Stimulated activated CD8-positive, alpha-beta memory T cell treated with anti-CD3 and anti-CD28 coated beads, Interleukin-2, amount 100 ng/mL, for 1 hour (primary cell): ENCODE measurements at regions not wholly inside any gene's neighbourhood (a gene's known extent, or its start where the extent isn't known, plus 50 kb on each side); places are given as distances from the start of the nearest gene placed in this dataset.
"Not testable (repeated sequence)": the region's sequence is repeated elsewhere in the genome, so short reads cannot be mapped to it uniquely, and the experiment has no call there.

Experiments
- DNase-seq, 2 donors: peaks; one replicate each; pipeline ENCODE4 v3.0.0-alpha.2; 2020; ENCODE audit warnings: low read depth in 2 of 2

DNA sequence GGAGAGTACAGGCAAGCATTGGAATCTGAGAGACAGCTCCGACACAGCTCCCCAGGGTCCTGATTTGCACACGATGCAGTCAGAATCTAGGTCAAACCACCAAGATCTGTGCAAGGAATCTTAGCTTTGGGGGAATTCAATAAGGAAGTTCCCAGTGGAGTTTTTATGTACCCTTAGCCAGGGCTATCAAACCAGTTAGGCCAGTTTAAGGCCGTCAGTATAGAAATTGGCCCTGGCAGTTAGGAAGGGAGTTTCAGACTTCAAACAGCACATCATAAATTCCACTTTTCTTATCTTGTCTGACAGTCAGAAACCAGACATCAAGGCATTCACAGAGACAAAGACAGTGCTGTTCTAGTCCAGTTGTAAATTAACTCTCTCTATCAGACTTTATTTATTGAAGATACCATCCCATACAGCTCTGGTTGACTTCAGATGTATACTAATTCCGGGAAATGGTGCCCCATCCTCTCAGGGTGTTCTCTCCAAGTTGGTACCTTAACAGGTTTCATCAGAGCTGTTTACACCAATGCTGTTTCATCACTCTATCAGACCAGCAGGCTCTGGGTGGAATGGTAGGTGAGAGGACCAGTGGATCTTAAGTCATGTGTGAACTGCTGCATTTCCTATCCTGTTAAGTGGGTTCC is 157.5 kb upstream of the ATF7IP start:
- DNase-seq, result no peak

DNA sequence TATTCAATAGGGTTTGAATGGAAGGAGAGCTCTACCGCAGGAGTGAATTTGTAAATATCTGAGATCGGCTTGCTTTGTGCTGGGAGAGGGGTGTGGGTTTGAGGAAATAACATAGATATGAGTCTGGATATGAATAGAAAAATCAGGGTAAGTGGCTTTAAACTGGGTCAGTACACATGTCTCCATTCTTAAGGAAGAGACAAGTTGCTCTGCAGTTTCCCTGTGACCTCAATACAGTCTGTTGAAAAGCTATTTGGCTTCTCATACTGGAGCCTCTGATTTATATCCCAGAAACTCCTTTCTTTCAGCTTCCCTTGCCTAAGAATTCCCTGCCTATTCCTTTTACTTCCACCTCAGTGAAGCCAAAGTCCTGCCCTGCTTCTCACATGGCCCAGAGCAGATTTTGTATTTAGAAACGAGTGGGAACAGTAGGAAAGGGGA is 153.5 kb upstream of the ATF7IP start:
- no peak for DNase-seq

DNA sequence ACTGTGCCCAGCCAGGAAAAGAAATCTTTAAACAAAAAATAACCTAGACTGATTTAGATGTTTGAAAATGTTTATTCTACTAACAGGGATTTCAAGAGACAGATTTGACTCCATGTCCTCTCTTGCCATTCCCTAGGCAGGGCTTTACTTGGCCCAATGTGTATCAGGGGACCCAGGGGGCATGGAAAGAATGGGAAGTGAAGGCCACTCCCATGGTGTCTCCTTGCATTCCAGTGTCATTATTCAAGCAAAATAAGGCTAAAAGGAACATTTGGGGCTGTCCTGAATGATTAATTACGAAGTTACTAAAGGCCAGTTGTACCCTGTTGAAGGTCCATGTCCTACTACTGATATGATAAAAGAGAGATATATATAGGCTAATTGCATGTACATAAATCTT is 151.9 kb upstream of the ATF7IP start:
- no peak for DNase-seq

DNA sequence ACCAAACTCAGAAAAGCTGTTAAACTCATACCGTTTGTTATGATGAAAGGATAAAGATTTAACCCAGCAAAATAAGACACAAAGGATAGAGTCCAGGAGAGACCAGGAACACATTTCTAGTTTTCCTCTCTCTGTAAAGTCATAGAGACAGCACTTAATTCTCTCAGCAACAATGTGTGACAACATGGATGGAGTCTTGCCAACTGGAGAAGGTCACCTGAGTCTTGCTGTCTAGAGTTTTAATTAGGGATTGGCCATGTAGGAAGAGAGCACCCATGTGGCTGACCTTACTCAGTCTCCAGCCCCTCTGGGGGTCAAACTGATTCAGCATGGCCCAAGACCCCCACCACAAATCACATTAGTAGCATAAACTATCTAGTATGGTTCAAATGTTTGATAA is 151.0 kb upstream of the ATF7IP start:
- DNase-seq, result no peak

DNA sequence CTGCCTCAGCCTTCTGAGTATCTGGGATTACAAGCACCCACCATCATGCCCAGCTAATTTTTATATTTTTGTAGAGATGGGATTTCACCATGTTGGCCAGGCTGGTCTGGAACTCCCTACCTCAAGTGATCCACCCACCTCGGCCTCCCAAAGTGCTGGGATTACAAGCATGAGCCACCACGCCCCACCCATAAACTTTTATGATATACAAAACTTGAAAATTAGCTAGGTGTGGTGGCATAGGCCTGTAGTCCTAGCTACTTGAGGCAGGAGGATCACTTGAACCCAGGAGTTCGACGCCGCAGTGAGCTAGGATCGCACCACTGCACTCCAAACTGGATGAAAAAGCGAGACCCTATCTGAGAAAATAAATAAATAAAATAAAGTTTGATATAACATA is 149.5 kb upstream of the ATF7IP start:
- not testable (repeated sequence) for DNase-seq

DNA sequence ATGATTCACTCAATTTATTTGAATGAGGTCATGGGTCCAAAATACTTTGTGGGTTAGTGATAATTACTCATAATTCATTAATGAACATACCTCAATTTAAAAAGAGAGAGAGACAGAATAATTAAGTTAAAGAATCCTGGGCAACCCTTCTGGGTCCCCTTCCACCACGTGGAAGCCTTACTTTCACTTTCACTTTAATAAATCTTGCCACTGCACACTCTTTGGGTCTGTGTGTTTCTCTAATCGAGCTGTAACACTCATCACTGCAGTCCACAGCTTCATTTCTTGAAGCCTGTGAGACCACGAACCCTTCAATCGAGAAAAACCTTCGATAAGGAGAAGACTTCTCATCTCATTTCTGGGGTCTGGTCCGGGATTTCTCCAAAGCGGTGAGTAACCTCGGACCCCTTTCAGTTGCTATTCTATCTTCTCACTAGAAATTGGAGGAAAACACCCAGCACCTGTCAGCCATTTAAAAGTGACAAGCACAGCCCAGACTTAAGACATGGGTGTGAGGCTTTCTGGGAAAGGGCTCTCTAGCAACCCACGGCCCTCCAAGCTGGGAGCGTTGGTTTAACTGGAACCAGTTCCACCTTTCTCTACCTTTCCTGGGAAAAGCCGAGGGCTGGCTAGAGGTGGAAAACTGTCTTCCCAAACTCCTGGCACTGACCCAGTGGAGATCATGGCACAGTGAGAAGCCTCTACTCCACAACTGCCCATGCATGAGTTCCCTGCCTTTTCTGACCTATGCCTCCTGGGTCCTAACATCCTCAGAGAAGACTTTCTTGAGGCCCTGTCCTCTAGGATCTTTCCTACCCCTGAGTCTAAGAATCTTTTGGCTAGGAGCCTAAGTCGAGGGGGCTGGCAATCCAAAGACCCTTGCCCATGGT is 148.8 kb upstream of the ATF7IP start:
- DNase-seq, result no peak

DNA sequence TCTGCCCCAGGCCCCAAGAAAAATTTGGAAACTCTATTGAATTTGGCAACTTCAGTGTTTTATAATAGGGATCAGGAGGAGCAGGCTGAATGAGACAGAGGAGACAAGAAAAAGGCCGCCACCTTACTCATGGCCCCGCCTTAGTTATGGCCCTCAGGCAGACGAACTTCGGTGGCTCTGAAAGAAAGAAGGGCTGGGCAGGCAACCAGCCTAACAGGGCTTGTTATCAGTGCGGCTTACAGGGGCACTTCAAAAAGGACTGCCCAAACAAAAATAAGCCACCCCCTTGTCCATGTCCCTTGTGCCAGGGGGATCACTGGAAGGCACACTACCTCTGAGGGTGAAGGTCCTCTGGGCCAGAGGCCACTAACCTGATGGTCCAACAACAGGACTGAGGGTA is 146.3 kb upstream of the ATF7IP start:
- no peak for DNase-seq

DNA sequence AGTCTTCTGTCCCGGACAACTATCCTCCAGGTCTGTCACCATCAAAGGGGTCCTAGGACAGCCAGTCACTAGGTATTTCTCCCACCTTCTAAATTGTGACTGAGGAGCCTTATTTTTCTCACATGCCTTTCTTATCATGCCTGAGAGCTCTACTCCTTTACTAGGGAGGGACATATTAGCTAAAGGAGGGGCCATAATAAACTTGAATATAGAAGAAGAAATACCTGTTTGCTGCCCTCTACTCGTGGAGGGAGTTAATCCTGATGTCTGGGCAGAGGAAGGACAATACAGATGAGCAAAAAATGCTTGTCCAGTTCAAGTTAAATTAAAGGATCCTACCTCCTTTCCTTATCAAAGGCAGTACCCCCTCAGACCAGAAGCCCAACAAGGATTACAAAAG is 145.8 kb upstream of the ATF7IP start:
- DNase-seq, result not testable (repeated sequence)

DNA sequence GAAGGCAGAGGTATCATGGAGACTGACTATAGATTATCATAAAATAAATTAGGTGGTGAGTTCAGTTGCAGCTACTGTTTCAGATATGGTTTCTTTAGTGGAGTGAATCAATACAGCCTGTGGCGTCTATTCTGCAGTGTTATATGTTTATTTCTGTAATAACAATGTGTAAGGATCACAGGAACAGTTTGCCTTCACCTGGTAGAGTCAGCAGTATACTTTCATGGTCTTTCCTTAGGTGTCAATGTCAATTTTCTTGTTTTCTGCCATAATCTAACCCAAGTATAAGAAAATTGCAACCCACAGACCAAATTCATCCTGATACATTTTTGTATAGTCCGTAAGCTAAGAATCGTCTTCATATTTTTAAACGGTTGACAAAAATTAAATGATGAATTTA is 140.4 kb upstream of the ATF7IP start:
- DNase-seq, result no peak

DNA sequence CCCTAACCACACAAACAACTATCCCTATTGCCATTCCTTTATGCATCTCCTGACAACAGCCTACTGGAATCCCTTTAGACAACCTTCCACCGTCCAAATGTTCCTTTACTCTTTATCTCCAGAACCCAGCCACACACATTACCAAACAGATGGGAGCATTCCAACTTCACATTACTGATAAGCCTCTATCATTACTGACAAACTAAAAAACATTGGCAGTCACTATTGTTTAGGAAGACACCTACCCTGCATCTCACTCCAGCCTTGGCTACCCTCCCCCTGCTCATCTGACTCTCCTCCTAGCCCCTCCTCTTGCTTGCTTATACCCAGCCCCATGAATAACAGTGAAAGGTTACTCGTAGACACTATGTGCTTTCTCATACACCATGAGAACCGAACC is 130.3 kb upstream of the ATF7IP start:
- not testable (repeated sequence) for DNase-seq

DNA sequence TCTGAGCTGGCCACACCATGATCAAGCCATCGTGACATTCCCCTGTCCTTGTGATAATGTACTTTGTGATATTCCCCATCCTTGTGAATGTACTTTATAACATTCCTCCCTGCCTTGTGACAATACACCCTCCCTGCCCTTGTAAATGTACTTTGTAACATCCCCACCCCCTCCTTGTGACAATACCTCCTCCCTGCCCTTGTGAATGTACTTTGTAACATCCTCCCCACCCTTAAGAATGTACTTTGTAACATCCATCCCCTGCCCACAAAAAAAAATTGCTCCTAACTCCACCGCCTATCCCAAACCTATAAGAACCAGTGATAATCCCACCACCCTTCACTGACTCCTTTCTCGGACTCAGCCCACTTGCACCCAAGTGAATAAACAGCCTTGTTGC is 128.8 kb upstream of the ATF7IP start:
- not testable (repeated sequence) for DNase-seq

DNA sequence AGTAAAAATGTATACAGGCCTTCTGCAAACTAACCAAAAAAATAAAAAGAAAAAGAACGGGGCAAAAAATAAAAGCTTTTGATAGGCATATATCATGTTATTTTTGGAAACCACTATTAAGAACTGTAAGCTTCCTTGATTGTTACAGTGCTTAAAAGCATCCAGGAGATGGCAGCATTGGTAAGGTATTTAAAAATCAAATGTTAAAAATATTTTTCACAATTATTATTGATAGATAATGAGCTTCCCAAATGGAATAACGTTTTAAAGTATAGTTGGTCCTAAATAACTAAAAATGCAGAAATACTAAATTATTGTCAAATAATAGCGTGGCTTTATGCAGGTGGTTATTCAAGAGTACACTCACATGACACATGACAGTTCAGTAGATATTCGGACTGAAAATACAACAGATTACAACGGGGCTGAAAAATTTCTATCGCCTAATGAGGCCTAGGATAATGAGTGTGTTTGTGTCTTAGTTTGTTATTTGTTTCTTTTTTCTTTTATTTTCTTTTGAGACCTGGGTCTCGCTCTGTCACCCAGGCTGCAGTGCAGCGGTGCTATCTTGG is 127.2 kb upstream of the ATF7IP start:
- no peak for DNase-seq

DNA sequence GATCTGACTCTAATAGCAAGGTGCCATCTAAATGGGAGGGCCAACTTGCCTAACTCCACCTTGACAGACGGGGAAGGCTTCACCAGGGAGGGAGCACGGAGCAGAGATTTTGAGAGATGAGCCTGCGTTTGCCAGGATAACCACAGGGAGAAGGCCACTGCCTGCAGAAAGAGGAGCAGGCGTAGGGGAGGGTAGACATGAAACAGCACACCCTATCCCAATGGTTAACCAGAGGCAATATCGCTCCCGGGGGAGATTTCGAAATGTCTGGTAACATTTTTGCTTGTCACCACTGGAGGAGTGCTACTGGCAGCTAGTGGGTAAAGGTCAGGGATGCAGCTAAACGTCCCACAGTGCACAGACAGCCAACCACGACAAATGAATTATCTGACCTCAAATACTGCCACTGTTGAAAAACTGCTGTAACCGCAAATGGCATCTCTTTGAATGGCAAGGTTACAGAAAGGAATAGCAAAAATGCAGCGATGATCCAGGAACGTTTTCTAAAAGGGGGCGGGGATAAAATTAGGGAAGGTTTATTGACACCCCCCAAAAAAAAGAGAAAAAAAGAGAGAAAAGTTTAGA is 126.0 kb upstream of the ATF7IP start:
- DNase-seq, result no peak

DNA sequence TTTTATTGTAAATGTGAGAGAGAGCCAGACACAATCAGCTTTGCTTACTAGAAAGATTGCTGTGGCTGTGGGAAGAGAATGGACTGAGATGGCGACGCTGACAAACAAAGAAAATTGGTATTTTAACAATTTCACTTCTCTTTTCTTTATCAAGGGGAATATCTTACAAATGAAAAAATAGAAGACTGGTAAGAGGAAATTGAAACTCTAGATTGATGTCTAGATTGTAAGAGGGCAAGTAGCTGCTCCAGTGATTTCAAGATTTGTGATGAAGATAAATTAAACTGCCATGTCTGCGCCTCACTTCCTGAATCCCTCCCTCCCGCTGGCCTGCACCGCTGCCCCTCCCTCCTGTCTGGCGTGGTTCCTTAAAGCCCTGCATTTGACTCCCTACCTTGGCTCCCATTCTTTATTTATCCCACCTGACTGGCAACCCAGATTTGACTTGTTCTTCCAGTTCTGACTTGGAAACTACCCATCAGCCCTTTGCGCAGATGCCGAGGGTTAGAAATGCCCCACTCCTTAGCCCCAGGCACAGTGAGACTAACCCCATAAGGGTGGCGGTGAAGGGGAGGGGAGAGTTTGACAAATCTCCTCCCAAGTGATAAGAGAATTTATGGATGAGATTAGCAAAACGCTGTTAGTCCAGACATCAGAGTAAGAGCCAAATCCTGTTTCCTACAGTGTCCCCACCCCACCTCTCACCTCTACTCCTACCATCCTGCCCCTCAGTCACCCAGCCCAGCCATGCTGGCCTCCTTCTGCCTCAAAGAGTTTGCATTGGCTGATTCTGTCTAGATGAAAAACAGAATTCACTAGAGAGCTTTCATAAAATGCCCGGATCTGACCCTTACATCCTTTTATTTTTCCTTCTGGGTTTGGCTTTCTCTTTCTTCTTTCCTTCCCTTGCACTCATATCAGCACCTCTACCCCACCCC is 125.3 kb upstream of the ATF7IP start:
- DNase-seq, result no peak

DNA sequence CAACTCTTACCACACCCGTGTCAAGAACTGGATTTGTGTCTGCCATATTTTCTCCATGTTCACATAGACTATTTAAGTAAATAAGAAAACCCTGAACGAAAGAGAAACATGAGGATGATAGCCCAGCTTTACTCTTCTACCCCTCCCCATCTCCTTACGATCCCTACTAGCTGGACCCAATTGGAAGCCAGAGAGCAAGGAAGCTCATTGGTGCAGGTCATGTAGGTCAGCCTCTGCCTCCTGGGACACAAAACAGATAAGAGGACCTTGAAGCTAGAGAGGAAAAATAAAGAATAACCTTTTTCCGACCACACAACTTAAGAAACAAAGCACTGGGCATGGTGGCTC is 124.6 kb upstream of the ATF7IP start:
- no peak for DNase-seq

DNA sequence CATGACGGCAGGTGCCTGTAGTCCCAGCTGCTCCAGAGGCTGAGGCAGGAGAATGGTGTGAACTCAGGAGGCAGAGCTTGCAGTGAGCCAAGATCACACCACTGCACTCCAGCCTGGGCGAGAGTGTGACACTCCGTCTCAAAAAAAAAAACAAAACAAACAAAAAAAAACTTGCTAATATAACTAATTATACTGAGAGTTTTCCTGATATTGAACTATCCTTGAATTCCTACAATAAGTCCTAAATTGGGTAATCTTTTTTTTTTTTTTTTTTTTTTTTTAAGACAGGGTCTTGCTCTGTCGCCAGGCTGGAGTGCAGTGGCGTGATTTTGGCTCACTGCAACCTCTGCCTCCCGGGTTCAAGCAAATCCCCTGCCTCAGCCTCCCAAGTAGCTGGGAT is 122.7 kb upstream of the ATF7IP start:
- not testable (repeated sequence) for DNase-seq

DNA sequence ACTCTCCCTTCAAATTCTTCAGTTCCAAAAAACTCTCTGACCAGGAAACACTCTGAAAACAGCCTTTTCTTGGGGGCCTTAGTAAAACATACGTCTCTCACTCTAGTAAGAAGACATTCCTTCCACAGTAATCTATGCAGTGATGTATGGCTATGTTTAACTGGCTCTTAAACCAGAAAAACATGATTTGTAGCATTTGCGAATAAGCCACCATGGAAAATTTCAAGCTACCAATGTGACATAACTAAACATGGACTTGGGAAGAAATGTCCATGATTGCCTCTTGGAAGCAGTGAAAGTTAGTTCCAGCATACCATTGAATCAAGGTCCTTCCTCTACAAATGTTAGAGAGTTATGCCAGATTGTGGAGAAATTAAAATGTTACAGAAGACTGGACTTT is 121.5 kb upstream of the ATF7IP start:
- no peak for DNase-seq

DNA sequence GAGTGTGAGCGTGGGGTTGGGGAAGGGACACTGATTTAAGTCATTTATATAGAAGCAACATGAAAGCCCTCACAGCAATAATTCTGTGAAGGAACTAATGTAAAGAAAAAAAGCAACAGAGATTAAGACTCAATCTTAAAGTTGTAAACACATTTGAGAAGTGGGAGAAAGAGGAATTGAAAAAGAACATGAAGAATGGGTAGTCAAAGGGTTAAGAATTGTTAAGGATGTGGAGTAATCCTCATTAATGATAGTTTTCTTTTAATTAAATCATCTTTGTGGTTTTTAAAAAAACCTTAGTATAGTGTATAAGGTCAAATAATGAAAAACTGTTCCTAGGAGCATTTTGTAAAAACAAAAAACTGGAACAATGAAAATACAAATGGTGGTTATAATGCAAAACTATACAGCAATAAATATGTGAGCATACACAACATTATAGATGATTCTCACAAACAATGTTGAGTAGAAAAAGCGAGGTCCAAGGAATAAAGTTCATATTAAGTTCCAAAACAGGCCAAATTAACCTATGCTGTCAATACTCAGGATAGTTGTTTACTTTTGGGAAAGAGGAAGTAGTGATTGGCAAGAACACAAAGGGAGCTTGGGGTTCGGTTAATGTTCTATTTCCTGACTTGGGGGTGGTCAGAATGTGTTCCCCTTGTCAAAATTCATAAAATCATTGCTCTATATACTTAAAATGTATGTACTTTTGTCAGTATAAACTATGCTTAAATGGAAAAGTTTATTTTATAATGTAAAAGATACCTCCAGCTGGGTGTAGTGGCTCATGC is 120.4 kb upstream of the ATF7IP start:
- no peak for DNase-seq

DNA sequence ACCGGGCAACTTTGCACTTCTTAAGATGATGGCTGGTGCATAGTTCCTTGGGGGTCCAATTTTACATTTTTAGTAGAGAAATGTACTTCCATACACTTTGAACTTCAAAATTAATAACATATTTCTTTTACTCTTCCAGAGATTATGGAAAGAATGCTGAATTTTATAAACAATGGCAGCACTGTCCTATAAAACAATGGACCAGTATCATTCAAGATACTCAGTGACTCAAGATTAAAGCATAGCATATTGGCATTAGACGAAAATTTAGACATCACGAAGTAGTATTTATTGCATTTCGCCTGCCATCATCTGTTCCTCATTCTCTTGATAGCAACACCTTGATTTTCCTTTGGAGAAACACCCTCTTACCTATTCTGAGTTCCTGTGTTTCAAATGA is 118.3 kb upstream of the ATF7IP start:
- DNase-seq, result no peak

DNA sequence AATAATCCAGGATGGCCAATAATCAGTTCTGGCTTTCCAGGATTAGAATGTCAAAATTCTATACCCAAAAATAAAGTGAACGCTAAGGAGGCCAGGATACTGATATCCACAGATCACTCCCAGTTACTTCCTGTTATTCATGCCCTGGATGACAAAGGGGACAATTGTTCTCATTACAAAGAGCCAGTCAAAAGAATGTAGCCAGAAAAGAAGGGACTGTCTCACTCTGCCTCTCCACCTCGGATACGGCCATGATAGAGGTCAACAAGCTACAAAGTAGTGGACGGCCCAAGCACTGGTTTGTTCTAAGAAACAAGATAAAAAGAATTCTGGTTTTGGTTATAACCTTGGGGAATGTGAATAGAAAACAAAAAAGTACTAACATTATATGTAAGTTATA is 116.1 kb upstream of the ATF7IP start:
- DNase-seq, result no peak

DNA sequence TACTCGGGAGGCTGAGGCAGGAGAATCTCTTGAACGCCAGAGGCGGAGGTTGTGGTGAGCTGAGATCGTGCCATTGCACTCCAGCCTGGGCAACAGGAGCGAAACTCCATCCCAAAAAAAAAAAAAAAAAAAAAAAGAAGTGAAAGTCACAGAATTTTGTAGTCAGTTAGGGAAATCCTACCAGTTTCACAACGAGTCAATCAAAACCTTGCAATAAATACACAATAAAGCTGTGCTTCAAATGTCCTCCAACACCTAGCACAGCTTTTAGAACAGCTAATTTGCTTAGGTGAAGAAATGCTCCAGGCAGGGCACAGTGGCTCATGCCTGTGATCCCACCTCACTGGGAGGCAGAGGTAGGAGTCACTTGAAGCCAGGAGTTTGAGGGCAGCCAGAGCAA is 112.8 kb upstream of the ATF7IP start:
- no peak for DNase-seq
